OCI-LY3 (cell line): ENCODE measurements at regions not wholly inside any gene's neighbourhood (a gene's known extent, or its start where the extent isn't known, plus 50 kb on each side); places are given as distances from the start of the nearest gene placed in this dataset.

ENCODE experiments used
- H2AFZ ChIP-seq: fragments of 200-600, 300-600 bp; shearing (Covaris generic); 2 replicates; pipeline ENCODE4 v1.6.0; 2014; ENCODE audit warnings: antibody characterized with exemption, low read depth, low read length
- H3K27ac ChIP-seq: fragments of 200-600, 300-600 bp; sonication (generic); 2 replicates; pipeline ENCODE4 v1.5.1; 2014; ENCODE audit warnings: mild to moderate bottlenecking, low read length, moderate library complexity, mixed read lengths
- H3K27me3 ChIP-seq: fragments of 200-600, 300-600 bp; sonication (generic); 2 replicates; pipeline ENCODE4 v1.6.1; 2014; ENCODE audit warnings: low read depth, low read length, mixed read lengths
- H3K36me3 ChIP-seq: fragments of 200-600, 300-600 bp; sonication (generic); replicated peaks from 2 replicates; pipeline ENCODE3; 2014; ENCODE audit warnings: low read depth, low read length, mixed read lengths
- H3K4me1 ChIP-seq: fragments of 300-600, 200-600 bp; sonication (generic); 2 replicates; pipeline ENCODE4 v1.6.1; 2014; ENCODE audit warnings: low read length, mixed read lengths
- H3K4me2 ChIP-seq: fragments of 200-600, 300-600 bp; sonication (generic); 2 replicates; pipeline ENCODE4 v1.6.1; 2014; ENCODE audit warnings: low read length, mixed read lengths
- H3K4me3 ChIP-seq: fragments of 300-600, 200-600 bp; sonication (generic); 2 replicates; pipeline ENCODE4 v1.5.1; 2014; ENCODE audit warnings: antibody characterized with exemption, mild to moderate bottlenecking, low read length, moderate library complexity
- H3K79me2 ChIP-seq: fragments of 300-600, 200-600 bp; shearing (Covaris generic); 2 replicates; pipeline ENCODE4 v1.6.1; 2014; ENCODE audit warnings: mild to moderate bottlenecking, low read length, mixed read lengths
- H3K9ac ChIP-seq: fragments of 300-600, 200-600 bp; shearing (Covaris generic); 2 replicates; pipeline ENCODE4 v1.6.0; 2014; ENCODE audit warnings: mild to moderate bottlenecking, low read length, moderate library complexity
- H3K9me3 ChIP-seq: fragments of 200-600, 300-600 bp; shearing (Covaris generic); 2 replicates; pipeline ENCODE4 v1.6.1; 2014; ENCODE audit warnings: low read length, mixed read lengths; ENCODE audit not compliant: insufficient read depth
- H4K20me1 ChIP-seq: fragments of 200-600, 300-600 bp; sonication (generic); 2 replicates; pipeline ENCODE4 v1.6.1; 2016; ENCODE audit warnings: low read length, mixed read lengths; ENCODE audit not compliant: insufficient read depth
- EZH2phosphoT487 ChIP-seq: fragments of 200-600 bp; shearing (Covaris generic); IDR thresholded peaks from 2 replicates; pipeline ENCODE4 v1.6.1; 2018; ENCODE audit warnings: antibody characterized with exemption, mixed run types, low read depth
- TF ChIP-seq, protein P1 (sequence below): fragments of 200-600, 300-600 bp; sonication (generic); IDR thresholded peaks from 2 replicates; pipeline ENCODE4 v1.5.1; 2014; ENCODE audit warnings: antibody characterized with exemption, low read length, low read depth

DNA sequence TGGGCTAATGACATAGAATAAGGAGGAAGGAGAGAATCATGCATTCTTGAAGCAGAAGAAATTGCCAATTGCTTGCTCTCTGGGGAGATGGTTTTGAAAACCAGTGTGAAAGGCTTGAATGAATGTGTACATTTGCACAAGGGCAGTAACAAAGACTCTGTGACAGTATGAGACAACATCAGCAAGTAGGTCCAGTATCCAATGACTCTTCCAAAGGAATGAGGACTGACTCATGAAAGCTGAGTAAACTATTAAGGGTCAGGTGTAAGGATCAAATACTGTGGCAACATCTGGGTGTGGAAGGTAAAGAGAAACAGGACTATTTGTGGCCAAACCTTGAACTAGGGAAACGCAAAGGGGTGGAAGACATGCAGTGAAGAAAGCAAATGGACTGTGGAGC lies 886.0 kb upstream of the CHAC2 start:
- Histone ChIP-seq H2AFZ (no peak overlapping the region), H3K36me3 (no peaks in the 10 kb centered on the region), H3K79me2 (no peaks in the 10 kb centered on the region), H3K4me3 (no peak overlapping the region), H3K4me2 (no peak overlapping the region), H3K27ac (no peak overlapping the region), H3K9ac (no peak overlapping the region), H3K27me3 (no peaks in the 10 kb centered on the region), H4K20me1 (no peaks in the 10 kb centered on the region), H3K9me3 (no peaks in the 10 kb centered on the region), H3K4me1 (no peaks in the 10 kb centered on the region)
- no peak for TF ChIP-seq EZH2phosphoT487

DNA sequence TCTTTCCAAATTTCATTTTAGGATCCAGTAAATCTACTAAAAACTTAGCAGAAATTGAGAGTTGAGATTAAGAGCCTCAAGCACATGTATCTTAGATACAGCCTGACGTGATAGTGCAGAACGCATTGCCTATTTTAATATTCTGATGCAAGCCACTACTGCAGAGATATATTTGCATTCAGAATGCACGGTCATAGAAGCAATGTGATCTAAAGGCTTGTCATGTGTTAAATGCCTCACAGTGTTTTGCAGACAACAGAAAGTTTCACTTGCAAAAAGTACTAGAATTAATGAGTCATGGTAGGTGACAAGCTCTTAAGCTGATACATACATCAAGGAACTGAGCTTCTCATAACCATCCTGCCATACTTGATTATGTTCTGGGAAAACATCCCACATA lies 886.7 kb upstream of the CHAC2 start:
- Histone ChIP-seq H3K9me3 (no peaks in the 10 kb centered on the region), H4K20me1 (no peaks in the 10 kb centered on the region), H3K79me2 (no peaks in the 10 kb centered on the region), H3K27ac (no peak overlapping the region), H3K36me3 (no peaks in the 10 kb centered on the region), H3K9ac (no peak overlapping the region), H3K4me1 (no peaks in the 10 kb centered on the region), H2AFZ (no peak overlapping the region; the same call in 1 of the 2 replicates), H3K4me2 (peak overlapping the region; percentile 4; the same call in 1 of the 2 replicates), H3K4me3 (no peak overlapping the region), H3K27me3 (no peaks in the 10 kb centered on the region)
- TF ChIP-seq EZH2phosphoT487, result no peak
- TF ChIP-seq, protein P1, sequence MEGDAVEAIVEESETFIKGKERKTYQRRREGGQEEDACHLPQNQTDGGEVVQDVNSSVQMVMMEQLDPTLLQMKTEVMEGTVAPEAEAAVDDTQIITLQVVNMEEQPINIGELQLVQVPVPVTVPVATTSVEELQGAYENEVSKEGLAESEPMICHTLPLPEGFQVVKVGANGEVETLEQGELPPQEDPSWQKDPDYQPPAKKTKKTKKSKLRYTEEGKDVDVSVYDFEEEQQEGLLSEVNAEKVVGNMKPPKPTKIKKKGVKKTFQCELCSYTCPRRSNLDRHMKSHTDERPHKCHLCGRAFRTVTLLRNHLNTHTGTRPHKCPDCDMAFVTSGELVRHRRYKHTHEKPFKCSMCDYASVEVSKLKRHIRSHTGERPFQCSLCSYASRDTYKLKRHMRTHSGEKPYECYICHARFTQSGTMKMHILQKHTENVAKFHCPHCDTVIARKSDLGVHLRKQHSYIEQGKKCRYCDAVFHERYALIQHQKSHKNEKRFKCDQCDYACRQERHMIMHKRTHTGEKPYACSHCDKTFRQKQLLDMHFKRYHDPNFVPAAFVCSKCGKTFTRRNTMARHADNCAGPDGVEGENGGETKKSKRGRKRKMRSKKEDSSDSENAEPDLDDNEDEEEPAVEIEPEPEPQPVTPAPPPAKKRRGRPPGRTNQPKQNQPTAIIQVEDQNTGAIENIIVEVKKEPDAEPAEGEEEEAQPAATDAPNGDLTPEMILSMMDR, result no peak

DNA sequence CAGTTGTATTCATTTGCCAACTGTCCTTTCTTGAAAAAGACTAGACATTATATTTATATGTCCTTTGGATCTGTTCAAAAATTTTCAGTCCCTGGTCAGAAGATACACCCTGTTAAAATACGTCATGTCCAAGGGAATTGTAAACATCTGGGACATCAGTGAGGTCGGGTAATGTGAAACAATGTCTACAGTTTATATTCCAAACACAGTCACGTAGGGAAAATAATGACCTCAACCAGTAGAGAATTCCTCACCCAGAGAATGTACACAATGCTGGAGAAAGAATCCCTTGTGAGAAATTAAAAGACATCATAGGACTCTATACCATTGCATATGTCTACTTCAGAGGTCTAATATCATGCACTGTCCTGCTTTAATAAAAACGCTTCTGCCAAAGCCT lies 888.0 kb upstream of the CHAC2 start:
- Histone ChIP-seq H3K4me2 (no peak overlapping the region), H3K36me3 (no peaks in the 10 kb centered on the region), H3K9ac (no peak overlapping the region), H3K4me1 (no peaks in the 10 kb centered on the region), H3K27ac (no peak overlapping the region), H2AFZ (no peak overlapping the region), H3K4me3 (no peak overlapping the region), H3K9me3 (no peaks in the 10 kb centered on the region), H4K20me1 (no peaks in the 10 kb centered on the region), H3K79me2 (no peaks in the 10 kb centered on the region), H3K27me3 (no peaks in the 10 kb centered on the region)
- TF ChIP-seq EZH2phosphoT487, result no peak
- TF ChIP-seq, protein P1, result no peak

DNA sequence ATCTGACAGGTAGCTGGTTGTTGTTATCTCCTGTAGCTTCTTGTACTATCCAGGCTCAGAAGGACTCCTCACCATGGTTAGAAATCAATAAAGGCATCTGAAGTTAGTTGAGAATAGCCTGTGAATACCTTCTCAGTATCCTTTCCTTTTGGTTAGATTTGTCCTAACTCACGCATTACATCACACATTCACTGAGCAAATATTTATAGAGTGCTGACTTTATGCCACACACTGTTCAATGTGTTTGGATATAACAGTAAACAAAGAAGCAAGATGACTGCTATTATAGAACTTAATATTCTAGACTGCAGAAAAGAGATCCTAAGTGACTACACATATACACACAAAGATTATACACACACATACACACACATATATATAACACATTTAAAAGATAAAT lies 889.9 kb upstream of the CHAC2 start:
- TF ChIP-seq EZH2phosphoT487, result no peak
- TF ChIP-seq, protein P1, result no peak

More for the DNA sequence above, 889.9 kb upstream of the CHAC2 start:
- Histone ChIP-seq H3K36me3 (no peaks in the 10 kb centered on the region), H3K27ac (no peak overlapping the region), H3K9ac (no peak overlapping the region), H4K20me1 (no peaks in the 10 kb centered on the region), H3K4me2 (no peak overlapping the region), H3K27me3 (no peaks in the 10 kb centered on the region), H3K9me3 (no peaks in the 10 kb centered on the region), H3K79me2 (no peaks in the 10 kb centered on the region), H3K4me1 (no peaks in the 10 kb centered on the region), H3K4me3 (no peak overlapping the region), H2AFZ (no peak overlapping the region)
